HUDEP-2 (cell line): ENCODE measurements at regions not wholly inside any gene's neighbourhood (a gene's known extent, or its start where the extent isn't known, plus 50 kb on each side); places are given as distances from the start of the nearest gene placed in this dataset.
A peak's percentile ranks its signal among the peaks of the same experiment; 100 is the strongest.

Experiments used
- DNase-seq, 76 experiments: peaks; one replicate each; lab custom pipeline; 2025; ENCODE audit not compliant: unreplicated experiment in 76 of 76; lab: John Stamatoyannopoulos, UW

- DNase-seq, result no peak
Measured at GRCh38 chr6:148218542-148219258, 123.9 kb upstream of the SASH1 start.

- peak in 2 of 76 experiments; percentile 2 to 7 for DNase-seq
Measured at GRCh38 chr6:148221196-148221979, 121.2 kb upstream of the SASH1 start.

- DNase-seq, result no peak
Measured at GRCh38 chr6:148222376-148222775, 120.3 kb upstream of the SASH1 start.

GRCh38 chr6:148222846-148223245 is 119.8 kb upstream of the SASH1 start:
- no peak for DNase-seq

GRCh38 chr6:148223424-148223842 is 119.2 kb upstream of the SASH1 start:
- no peak for DNase-seq

GRCh38 chr6:148225871-148226270 is 116.8 kb upstream of the SASH1 start:
- no peak for DNase-seq

- no peak for DNase-seq
Measured at GRCh38 chr6:148226284-148226683, 116.4 kb upstream of the SASH1 start.

GRCh38 chr6:148231572-148231971 is 111.1 kb upstream of the SASH1 start:
- no peak for DNase-seq

GRCh38 chr6:148235446-148235845 is 107.2 kb upstream of the SASH1 start:
- DNase-seq, result no peak

- DNase-seq, result no peak
Measured at GRCh38 chr6:148238713-148239112, 103.9 kb upstream of the SASH1 start.

GRCh38 chr6:148239215-148239614 is 103.4 kb upstream of the SASH1 start:
- no peak for DNase-seq

GRCh38 chr6:148239801-148240460 is 102.7 kb upstream of the SASH1 start:
- DNase-seq, result no peak

GRCh38 chr6:148240461-148240840 is 102.2 kb upstream of the SASH1 start:
- no peak for DNase-seq

- no peak for DNase-seq
Measured at GRCh38 chr6:148240861-148241477, 101.7 kb upstream of the SASH1 start.

- DNase-seq, result no peak
Measured at GRCh38 chr6:148242180-148242579, 100.5 kb upstream of the SASH1 start.

GRCh38 chr6:148244217-148244935 is 98.3 kb upstream of the SASH1 start:
- no peak for DNase-seq

GRCh38 chr6:148247386-148248063 is 95.1 kb upstream of the SASH1 start:
- DNase-seq, result no peak

- no peak for DNase-seq
Measured at GRCh38 chr6:148249160-148249559, 93.5 kb upstream of the SASH1 start.

- DNase-seq, result no peak
Measured at GRCh38 chr6:148249679-148250375, 92.8 kb upstream of the SASH1 start.
